ENCODE measurements at regions not wholly inside any gene's neighbourhood (a gene's known extent, or its start where the extent isn't known, plus 50 kb on each side); places are given as distances from the start of the nearest gene placed in this dataset.

GRCh38 chr2:236665572-236666118 is 96.0 kb downstream of the ACKR3 start:
- no peaks in the 10 kb centered on the region for H3K36me3 Mint-ChIP-seq (ENCODE audit: unreplicated experiment)
- H3K27ac Mint-ChIP-seq (ENCODE audit: unreplicated experiment), result no peak overlapping the region

GRCh38 chr2:236666646-236667204 is 97.1 kb downstream of the ACKR3 start:
- TF ChIP-seq CTCF (IDR thresholded peaks at IDR 0.05), result no peak
- Mint-ChIP-seq H3K27me3 (ENCODE audit: unreplicated experiment) (peaks cover 3% of the 10 kb centered on the region), H3K9me3 (ENCODE audit: unreplicated experiment) (peaks cover 7% of the 10 kb centered on the region), H3K4me3 (ENCODE audit: unreplicated experiment) (no peak overlapping the region), H3K36me3 (ENCODE audit: unreplicated experiment) (no peaks in the 10 kb centered on the region), H3K27ac (ENCODE audit: unreplicated experiment) (no peak overlapping the region), H3K4me1 (ENCODE audit: unreplicated experiment) (peaks cover 33% of the 10 kb centered on the region)
- peak; percentile 46 for DNase-seq (ENCODE audit: extremely low spot score, unreplicated experiment)

More at GRCh38 chr2:236665572-236666118, 96.0 kb downstream of the ACKR3 start:
- peaks cover 44% of the 10 kb centered on the region for H3K4me1 Mint-ChIP-seq (ENCODE audit: unreplicated experiment)
- no peak overlapping the region for H3K4me3 Mint-ChIP-seq (ENCODE audit: unreplicated experiment)
- DNase-seq (ENCODE audit: extremely low spot score, unreplicated experiment), result peak; percentile 62
- TF ChIP-seq CTCF (IDR thresholded peaks at IDR 0.05), result no peak
- peaks cover under 1% of the 10 kb centered on the region for H3K27me3 Mint-ChIP-seq (ENCODE audit: unreplicated experiment)
- peaks cover 7% of the 10 kb centered on the region for H3K9me3 Mint-ChIP-seq (ENCODE audit: unreplicated experiment)

GRCh38 chr2:236667526-236667925 is 97.9 kb downstream of the ACKR3 start:
- Mint-ChIP-seq H3K27ac (ENCODE audit: unreplicated experiment) (no peak overlapping the region), H3K36me3 (ENCODE audit: unreplicated experiment) (no peaks in the 10 kb centered on the region), H3K27me3 (ENCODE audit: unreplicated experiment) (peaks cover 3% of the 10 kb centered on the region), H3K4me3 (ENCODE audit: unreplicated experiment) (no peak overlapping the region), H3K4me1 (ENCODE audit: unreplicated experiment) (peaks cover 25% of the 10 kb centered on the region), H3K9me3 (ENCODE audit: unreplicated experiment) (peaks cover 7% of the 10 kb centered on the region)
- no peak for TF ChIP-seq CTCF (IDR thresholded peaks at IDR 0.05)
- DNase-seq (ENCODE audit: extremely low spot score, unreplicated experiment), result peak; percentile 79

- peaks cover 3% of the 10 kb centered on the region for H3K27me3 Mint-ChIP-seq (ENCODE audit: unreplicated experiment)
- peak; percentile 77 for DNase-seq (ENCODE audit: extremely low spot score, unreplicated experiment)
- H3K27ac Mint-ChIP-seq (ENCODE audit: unreplicated experiment), result no peak overlapping the region
- no peaks in the 10 kb centered on the region for H3K36me3 Mint-ChIP-seq (ENCODE audit: unreplicated experiment)
- H3K9me3 Mint-ChIP-seq (ENCODE audit: unreplicated experiment), result peaks cover 7% of the 10 kb centered on the region
- no peak overlapping the region for H3K4me3 Mint-ChIP-seq (ENCODE audit: unreplicated experiment)
- no peak for TF ChIP-seq CTCF (IDR thresholded peaks at IDR 0.05)
- H3K4me1 Mint-ChIP-seq (ENCODE audit: unreplicated experiment), result peaks cover 15% of the 10 kb centered on the region
Measured at GRCh38 chr2:236668531-236668969, 98.9 kb downstream of the ACKR3 start.

DNA sequence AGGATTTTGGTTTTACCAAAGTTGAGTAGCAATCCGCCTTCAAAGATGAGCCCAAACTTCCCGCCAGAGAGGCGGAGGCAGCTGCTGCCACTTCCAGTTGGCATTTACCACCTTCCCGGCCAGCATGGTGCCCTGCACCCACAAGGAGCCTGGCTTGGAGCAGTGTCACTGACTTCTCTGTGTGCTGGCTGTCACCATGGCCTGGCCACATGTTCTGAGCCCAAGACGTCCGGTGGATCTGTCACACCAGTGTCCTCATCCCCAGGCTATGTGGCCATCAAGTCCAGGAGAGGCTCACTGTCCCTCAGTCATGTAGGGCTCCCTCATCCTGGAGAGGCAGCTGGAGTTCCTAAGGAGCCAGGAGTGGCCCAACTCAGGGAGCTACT is 100.6 kb downstream of the ACKR3 start:
- no peak overlapping the region for H3K4me3 Mint-ChIP-seq (ENCODE audit: unreplicated experiment)
- no peaks in the 10 kb centered on the region for H3K36me3 Mint-ChIP-seq (ENCODE audit: unreplicated experiment)
- DNase-seq (ENCODE audit: extremely low spot score, unreplicated experiment), result peak; percentile 74
- H3K4me1 Mint-ChIP-seq (ENCODE audit: unreplicated experiment), result peaks cover 20% of the 10 kb centered on the region
- H3K9me3 Mint-ChIP-seq (ENCODE audit: unreplicated experiment), result peaks cover 7% of the 10 kb centered on the region
- peaks cover 3% of the 10 kb centered on the region for H3K27me3 Mint-ChIP-seq (ENCODE audit: unreplicated experiment)
- no peak for TF ChIP-seq CTCF (IDR thresholded peaks at IDR 0.05)
- H3K27ac Mint-ChIP-seq (ENCODE audit: unreplicated experiment), result no peak overlapping the region

Measured in osteocyte (in vitro differentiated cells).